ENCODE measurements at regions not wholly inside any gene's neighbourhood (a gene's known extent, or its start where the extent isn't known, plus 50 kb on each side); places are given as distances from the start of the nearest gene placed in this dataset.

- TF ChIP-seq LCORL (IDR thresholded peaks at IDR 0.05) (no peak), LCORL (CRISPR knock-in tag; IDR thresholded peaks at IDR 0.05) (0 out of 2 replicates have a peak, but pooled peaks have one; percentile 33), CEBPG (CRISPR knock-in tag; IDR thresholded peaks at IDR 0.05) (no peak), THYN1 (CRISPR knock-in tag; IDR thresholded peaks at IDR 0.05; ENCODE audit: borderline replicate concordance, low read depth) (no peak), ARID3A (IDR thresholded peaks at IDR 0.05; ENCODE audit: low read depth, low read length) (no peak), RCOR2 (CRISPR knock-in tag; IDR thresholded peaks at IDR 0.05) (no peak), KLF6 (CRISPR knock-in tag; IDR thresholded peaks at IDR 0.05) (no peak), BCL3 (CRISPR knock-in tag; IDR thresholded peaks at IDR 0.05) (no peak), HNRNPLL (IDR thresholded peaks at IDR 0.05; ENCODE audit: low read depth, low read length, poor library complexity, severe bottlenecking) (peak; percentile 22), ZNF362 (CRISPR knock-in tag; IDR thresholded peaks at IDR 0.05; ENCODE audit: borderline replicate concordance) (no peak), PLSCR1 (CRISPR knock-in tag; IDR thresholded peaks at IDR 0.05; ENCODE audit: borderline replicate concordance) (no peak), ZFP91 (CRISPR knock-in tag; IDR thresholded peaks at IDR 0.05; ENCODE audit: borderline replicate concordance) (peak; percentile 50; the same call in 1 of the 2 replicates), ZNF263 (CRISPR knock-in tag; IDR thresholded peaks at IDR 0.05) (no peak), PITX1 (CRISPR knock-in tag; IDR thresholded peaks at IDR 0.05) (0 out of 2 replicates have a peak, but pooled peaks have one; percentile 33), AHDC1 (CRISPR knock-in tag; IDR thresholded peaks at IDR 0.05; ENCODE audit: borderline replicate concordance) (no peak), ZNF556 (CRISPR knock-in tag; IDR thresholded peaks at IDR 0.05; ENCODE audit: borderline replicate concordance) (peak; percentile 53; the same call in 1 of the 2 replicates), BORCS8-MEF2B (CRISPR knock-in tag; IDR thresholded peaks at IDR 0.05) (no peak)
Measured at GRCh38 chr14:43540948-43541347, 966.1 kb downstream of the FSCB start (continued).
